AML-193 (cell line): ENCODE measurements at regions not wholly inside any gene's neighbourhood (a gene's known extent, or its start where the extent isn't known, plus 50 kb on each side); places are given as distances from the start of the nearest gene placed in this dataset.

Experiments used
- DNase-seq, 2 experiments: peaks; one replicate each; lab custom pipeline; 2025; lab: John Stamatoyannopoulos, UW

DNA sequence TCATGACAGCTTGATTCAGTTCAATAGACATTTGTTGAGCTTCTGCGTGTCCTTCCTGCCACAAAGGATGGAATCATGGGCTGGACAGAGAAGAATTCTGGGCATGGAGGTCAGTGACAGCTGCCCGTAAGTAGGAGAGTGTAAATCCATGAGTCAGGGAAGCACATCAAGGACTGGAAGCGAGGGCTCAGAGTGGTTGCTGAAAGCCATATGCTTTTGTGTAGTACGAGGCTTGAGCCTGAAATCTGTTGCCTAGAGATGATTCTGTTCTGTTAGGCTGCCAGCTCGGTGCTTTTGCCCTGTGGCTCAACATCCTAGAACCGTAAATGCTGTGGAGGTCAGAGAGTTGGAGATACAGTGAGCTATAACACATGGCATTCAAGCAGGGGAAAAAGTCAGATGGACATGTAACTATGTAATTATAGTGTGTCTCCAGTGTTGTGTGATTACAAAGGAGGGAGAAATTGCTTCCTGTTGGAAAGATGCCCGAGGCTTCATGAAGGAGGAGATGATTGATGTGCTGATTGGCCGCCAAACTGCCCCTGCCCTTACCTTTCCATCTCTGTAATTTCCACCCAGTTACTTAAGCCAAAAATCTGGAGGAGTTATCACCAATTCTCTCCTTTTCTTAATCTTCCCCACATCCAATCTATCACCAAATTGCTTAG lies 92.8 kb upstream of the CACNA1E start:
- no peak for DNase-seq

DNA sequence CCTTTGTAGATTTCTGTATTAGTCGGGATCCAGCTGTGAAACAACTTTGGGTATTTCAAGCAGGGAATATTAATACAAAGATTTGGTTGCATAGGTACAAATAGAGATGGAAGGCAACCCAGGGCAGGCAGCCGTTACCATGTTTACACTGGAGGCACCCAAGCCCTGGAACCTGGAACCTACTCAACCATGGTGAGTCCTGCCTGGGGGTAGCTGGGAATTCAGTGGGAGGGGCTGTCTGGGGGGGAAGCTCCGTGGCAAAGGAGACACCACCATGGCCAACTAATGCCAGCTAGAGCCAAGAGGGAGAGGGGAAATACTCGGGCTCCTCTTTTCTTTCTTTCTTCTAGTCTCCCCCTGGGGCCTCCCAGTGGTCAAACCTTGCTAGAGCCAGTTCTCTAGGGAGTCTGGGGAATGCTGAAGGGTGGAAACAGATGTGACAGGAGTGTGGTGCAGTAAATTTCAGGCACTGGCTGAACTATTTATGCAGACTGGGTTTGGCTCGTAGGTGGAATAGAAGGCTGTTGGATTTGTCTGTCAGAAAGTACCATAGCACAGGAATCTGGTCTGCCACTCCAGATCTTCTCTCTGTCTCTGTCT lies 91.9 kb upstream of the CACNA1E start:
- no peak for DNase-seq

GRCh38 chr1:181392133-181392532 lies 91.2 kb upstream of the CACNA1E start:
- no peak for DNase-seq

DNA sequence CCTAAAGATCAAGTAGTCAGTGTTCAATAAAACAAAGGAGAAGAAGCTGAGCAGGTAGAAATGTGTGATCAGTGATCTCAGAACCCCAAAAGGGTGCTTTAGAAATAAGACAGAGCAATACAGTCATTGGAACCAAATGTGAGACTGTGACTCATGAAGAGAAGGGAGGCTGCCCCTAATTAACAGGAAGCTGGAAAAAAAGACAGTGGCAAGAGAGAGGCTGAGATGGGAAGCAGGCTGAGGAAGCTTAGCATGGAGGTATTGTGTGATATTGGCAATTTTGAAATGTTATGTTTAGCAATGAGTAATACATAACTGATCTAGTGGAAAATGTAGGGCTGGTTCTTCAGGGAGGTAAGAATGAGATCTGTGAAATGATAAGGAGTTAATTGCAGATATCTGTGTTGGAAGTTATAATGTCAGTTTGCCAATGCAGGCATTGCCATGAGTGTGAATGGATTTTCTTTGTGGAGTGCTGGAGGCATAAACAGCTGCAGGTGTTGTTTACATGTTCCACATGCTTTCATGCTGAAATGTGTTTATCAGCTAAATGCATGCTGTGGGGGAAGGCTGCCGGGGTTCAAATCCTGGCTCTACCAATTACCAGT lies 90.6 kb upstream of the CACNA1E start:
- no peak for DNase-seq

GRCh38 chr1:181394766-181395165 lies 88.6 kb upstream of the CACNA1E start:
- no peak for DNase-seq

DNA sequence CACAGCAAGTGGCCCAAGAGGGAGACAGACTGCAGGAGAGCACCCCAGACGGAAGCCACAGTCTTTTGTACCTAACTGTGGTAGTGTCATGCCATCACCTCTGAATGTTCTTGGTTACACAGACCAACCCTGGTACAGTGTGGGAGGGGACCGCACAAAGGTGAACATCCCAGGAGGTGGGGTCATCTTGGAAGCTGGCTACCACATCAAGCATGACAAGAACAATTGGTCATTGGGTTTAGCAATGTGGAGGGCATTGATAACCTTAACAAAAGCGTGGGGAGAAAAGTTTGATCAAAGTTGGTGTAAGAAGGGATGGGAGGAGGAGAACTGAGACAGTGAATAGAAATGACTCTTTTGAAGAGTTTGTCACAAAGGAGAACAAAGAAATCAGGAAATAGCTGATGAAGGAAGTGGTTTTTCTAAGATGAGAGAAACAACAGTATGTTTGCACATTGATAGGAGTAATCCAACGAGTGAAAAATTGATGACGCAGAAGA lies 87.1 kb upstream of the CACNA1E start:
- DNase-seq = no peak

DNA sequence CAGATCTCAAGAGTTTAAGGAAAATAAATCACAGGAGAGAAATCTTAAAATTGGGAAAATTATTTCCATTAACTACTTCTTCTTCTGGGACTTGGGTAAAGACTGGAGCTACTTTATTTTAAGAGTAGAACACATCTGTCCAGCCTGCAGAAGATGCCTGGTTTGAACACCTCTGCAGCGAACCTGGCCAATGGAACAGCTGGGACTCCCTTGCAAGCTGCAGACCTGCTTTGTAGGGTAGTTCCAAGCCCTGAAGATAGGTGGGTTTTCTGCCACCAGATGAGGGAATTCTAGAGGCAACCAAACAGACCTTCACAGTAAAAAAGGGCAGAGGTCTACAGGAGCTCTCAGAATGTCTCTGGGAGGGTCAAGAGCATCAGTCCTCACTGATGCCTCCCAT lies 86.5 kb upstream of the CACNA1E start:
- DNase-seq = no peak

DNA sequence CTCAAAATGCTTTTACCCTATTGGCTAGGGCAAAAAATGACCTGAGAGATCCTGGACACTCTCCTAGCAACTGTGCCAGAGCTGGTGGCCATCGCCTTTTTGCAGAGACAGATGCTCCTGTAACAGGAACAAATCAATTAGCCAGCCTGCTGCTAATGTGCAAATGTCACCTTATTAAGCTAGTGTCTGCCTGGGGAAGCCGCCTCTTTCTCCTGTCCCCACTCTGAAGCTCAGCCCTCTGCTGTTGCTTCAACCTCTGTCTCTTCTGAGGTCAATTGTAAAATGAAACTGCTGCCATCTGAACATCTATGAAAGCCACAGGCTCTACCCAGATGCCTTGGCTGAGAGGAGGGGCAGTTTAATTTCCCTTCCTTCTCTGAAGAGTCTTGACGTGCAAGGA lies 85.5 kb upstream of the CACNA1E start:
- DNase-seq = no peak

DNA sequence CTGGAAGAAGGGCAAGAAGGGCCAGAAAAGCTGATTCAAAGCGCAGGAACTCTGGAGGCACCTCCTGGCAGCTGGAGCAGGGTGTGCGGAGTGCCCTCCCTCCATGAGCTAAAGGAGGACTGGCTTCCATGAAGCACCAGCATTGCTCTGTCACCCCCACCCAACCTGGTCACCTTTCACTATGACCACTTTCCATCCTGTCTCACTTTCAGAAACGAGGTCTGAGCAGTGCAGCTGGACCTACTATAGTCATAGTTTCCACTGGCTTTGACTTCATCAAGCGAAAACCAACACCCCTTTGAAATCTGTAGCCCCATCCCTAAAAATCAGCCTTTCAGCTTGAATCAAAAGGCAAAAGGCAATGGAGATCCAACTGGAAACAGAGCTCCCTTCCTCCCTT lies 84.8 kb upstream of the CACNA1E start:
- DNase-seq = no peak

GRCh38 chr1:181405584-181405983 lies 77.7 kb upstream of the CACNA1E start:
- DNase-seq = no peak

DNA sequence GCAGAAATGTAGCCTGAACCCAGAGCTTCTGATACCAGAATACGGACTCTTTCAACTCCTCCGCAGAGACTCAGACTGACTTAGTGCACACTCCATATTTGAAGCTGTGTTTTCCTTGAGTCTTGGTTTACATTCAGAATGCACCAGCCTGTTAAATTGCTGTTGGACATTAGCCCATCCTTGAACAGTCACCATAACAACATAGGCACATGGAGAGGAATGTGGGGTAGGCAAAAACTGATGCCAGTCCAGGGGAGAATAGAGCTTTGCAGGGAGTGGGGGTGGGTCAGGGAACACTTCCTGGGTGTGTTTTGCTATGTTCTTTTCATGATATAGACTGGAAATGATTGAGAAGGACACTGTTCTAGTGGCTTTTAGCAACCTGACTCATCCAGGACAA lies 76.3 kb upstream of the CACNA1E start:
- DNase-seq = no peak

DNA sequence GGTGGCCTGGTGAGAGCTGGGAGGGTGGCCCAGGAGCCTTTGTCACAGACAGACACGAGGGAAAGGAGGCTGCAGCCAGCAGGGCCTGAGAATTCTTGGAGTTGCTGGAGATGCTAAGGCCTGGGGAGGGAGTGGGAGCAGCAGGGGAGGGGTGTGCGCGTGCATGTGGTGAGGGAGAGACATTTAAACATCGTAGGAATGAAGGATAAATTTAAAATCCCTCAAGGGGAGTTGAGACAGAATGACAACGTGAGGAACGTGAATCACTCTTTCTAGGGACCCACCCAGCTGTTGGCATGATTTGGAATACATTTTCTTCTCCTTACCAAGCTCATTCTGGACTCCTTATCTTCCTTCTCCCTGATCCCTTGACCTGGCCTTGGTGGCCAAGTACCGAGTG lies 73.3 kb upstream of the CACNA1E start:
- DNase-seq = no peak

GRCh38 chr1:181412746-181413145 lies 70.6 kb upstream of the CACNA1E start:
- no peak for DNase-seq

DNA sequence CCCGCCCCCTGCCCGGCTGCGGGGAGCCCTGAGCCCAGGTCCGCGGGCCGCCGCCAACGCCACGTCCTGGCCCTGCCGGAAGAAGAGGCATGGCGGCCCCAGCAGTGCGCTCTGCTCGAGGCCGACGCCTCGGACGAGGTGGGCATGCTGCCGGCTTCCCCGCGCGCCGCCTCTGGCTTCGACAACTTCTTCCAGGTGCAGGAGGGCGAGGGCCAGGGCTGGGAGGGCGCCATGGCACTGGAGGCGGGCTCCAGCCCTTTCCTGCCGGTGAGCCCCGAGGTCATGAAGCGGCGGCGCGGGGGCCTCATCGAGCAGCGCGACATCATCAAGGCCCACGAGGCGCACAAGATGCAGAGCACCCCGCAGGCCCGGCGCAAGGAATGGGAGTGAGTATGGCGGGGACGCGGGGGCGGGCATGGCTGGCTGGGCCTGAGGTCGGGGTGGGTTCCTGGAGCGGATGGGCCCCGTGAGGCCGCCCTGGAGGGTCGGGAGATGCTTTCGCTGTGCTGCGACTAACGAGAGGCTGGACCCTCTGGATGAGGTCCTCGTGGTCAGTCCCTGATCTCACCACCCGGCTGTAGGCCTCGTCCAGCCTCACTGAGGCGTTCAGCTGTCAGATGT lies 70.0 kb upstream of the CACNA1E start:
- DNase-seq = no peak

- DNase-seq = no peak
These were observed 69.5 kb upstream of the CACNA1E start for GRCh38 chr1:181413836-181414235.

- DNase-seq = no peak
These were observed 67.0 kb upstream of the CACNA1E start for GRCh38 chr1:181416268-181416860.

GRCh38 chr1:181417915-181418314 lies 65.4 kb upstream of the CACNA1E start:
- DNase-seq = no peak

DNA sequence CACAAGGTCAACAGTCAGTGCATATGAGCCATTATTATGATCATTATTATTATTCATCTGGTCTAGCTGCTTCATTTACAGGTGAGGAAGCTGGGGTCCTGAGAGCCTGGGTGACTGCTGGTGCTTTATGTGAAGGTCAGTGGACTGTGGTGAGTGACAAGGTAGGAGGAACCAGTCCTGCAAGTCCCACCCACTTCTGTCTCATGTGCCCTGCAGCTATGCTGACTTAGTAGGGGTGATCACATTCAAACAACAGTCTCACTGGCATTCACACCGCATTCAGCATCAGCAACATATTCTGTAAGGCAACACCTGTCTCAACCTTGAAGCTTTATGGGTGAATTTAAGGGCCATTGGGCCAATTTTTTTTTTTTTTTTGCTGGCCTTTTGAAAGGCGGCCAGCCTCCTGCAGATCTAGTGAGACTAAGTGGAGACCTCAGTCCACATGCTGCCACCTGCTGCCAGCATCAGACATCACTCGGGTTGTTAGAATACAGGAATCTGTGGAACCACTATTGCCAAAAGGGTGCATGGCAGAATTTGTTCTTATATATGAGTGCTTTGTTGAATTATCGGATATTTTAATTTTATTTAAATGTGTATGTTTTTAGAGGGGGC lies 59.9 kb upstream of the CACNA1E start:
- DNase-seq = no peak

GRCh38 chr1:181424786-181425403 lies 58.4 kb upstream of the CACNA1E start:
- DNase-seq = peak; percentile 48 to 57

DNA sequence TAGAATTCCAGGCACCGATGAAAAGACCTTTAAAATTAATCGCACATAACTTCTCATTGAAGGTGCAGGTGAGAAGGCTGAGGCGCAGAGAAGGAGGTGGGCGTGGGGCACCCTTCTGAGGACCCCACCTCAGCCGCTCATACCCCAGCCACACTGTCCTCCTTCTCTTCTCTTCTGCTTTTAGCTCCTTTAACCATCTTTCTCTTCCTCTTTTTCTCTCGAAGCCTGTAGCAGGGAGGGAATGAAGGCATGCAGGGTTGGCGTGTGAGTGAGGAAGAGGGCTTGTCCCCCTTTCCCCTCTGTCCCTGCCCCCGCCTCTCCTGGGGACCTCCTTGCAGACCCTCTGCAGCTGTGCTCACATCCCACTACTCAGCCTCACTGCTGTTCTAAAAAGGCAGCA lies 57.8 kb upstream of the CACNA1E start:
- DNase-seq = no peak

- DNase-seq = no peak
These were observed 53.9 kb upstream of the CACNA1E start for GRCh38 chr1:181429462-181429861.
